Smooth muscle cell (in vitro differentiated cells): ENCODE measurements at regions not wholly inside any gene's neighbourhood (a gene's known extent, or its start where the extent isn't known, plus 50 kb on each side); places are given as distances from the start of the nearest gene placed in this dataset.
A peak's percentile ranks its signal among the peaks of the same experiment; 100 is the strongest.
"Not testable (repeated sequence)": the region's sequence is repeated elsewhere in the genome, so short reads cannot be mapped to it uniquely, and the experiment has no call there.

ENCODE experiments used
- DNase-seq: peaks from one replicate; lab custom pipeline; 2025; ENCODE audit not compliant: unreplicated experiment; lab: John Stamatoyannopoulos, UW
- H2AFZ ChIP-seq: fragments of 200-600 bp; sonication (generic); 2 replicates; pipeline ENCODE4 v1.6.0; 2016; ENCODE audit warnings: antibody characterized with exemption, low read depth, mild to moderate bottlenecking
- H3F3A ChIP-seq: fragments of 200-600 bp; sonication (generic); 2 replicates; pipeline ENCODE4 v1.6.0; 2017; ENCODE audit warnings: antibody characterized with exemption, low read depth
- H3K27ac ChIP-seq: fragments of 200-600 bp; sonication (generic); 2 replicates; pipeline ENCODE4 v1.5.1; 2016; ENCODE audit warnings: low read depth, mild to moderate bottlenecking
- H3K27me3 ChIP-seq: fragments of 200-600 bp; sonication (generic); 2 replicates; pipeline ENCODE4 v1.6.1; 2016; ENCODE audit warnings: low read depth, mild to moderate bottlenecking
- H3K36me3 ChIP-seq: fragments of 200-600 bp; sonication (generic); 2 replicates; pipeline ENCODE4 v1.5.1; 2016; ENCODE audit warnings: low read depth
- H3K4me1 ChIP-seq: fragments of 200-600 bp; sonication (generic); 2 replicates; pipeline ENCODE4 v1.5.1; 2016; ENCODE audit warnings: low read depth
- H3K4me2 ChIP-seq: fragments of 200-600 bp; sonication (generic); 2 replicates; pipeline ENCODE4 v1.6.0; 2016; ENCODE audit warnings: mild to moderate bottlenecking
- H3K4me3 ChIP-seq: fragments of 200-600 bp; sonication (generic); 2 replicates; pipeline ENCODE4 v1.5.1; 2016; ENCODE audit warnings: mild to moderate bottlenecking
- H3K79me2 ChIP-seq: fragments of 200-600 bp; sonication (generic); 2 replicates; pipeline ENCODE4 v1.6.0; 2016; ENCODE audit warnings: low read depth, mild to moderate bottlenecking
- H3K9ac ChIP-seq: fragments of 200-600 bp; sonication (generic); 2 replicates; pipeline ENCODE4 v1.6.0; 2016; ENCODE audit warnings: low read depth
- H3K9me3 ChIP-seq: fragments of 200-600 bp; sonication (generic); replicated peaks from 2 replicates; pipeline ENCODE4 v1.5.1; 2016; ENCODE audit warnings: low read depth
- H4K20me1 ChIP-seq: fragments of 200-600 bp; sonication (generic); 2 replicates; pipeline ENCODE4 v1.6.0; 2016; ENCODE audit warnings: low read depth
- WGBS: methylation state at CpG from one replicate; pipeline ENCODE4 v1.1.7; 2016; ENCODE audit warnings: low lambda C conversion rate; 5-methylcytosine and 5-hydroxymethylcytosine counted together
- TF ChIP-seq, protein P1 (sequence below): fragments of 200-600 bp; sonication (generic); IDR thresholded peaks from 2 replicates; pipeline ENCODE4 v1.5.1; 2017; ENCODE audit warnings: borderline replicate concordance, mild to moderate bottlenecking, antibody characterized with exemption; ENCODE audit not compliant: insufficient read depth, poor library complexity, severe bottlenecking

DNA sequence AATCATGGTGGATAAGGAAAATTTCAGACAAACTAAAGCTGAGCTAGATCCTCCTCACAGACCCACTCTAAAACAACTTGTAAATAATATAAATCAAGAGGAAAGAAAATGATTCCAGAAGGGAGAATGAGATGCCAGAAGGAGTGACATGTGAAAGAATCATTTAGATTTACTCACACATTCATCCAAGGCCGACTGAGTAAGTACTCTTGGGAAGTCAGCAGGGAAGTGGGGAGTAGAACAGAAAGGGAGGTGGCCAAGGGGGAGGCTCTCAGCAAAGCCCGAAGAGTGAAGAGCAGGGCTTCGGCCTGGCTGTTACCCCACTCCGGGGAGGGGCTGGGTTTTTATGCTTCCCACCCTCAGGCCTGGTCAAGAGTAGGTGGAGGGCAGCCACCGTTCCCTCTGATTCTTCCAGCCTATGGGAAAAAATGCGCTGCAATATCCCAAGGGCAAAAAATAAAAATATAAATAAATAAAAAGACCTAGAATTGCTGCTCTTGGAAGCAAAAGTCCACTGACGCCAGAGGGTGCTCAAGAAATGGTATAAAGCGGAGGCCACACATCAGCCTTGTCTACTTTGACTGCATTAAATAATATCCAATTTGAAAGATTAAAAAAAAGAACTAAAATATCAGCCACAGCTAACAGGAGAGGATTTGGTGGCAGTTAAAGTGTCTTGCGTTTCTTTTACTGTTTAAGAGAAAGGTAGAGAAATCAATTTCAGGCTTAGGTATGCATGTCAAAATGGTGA lies 110.2 kb upstream of the COL5A1 start:
- WGBS, result 68% methylated on average over 9 of the region's 9 CpGs
- H3K9ac ChIP-seq, result no peak overlapping the region
- H3K4me1 ChIP-seq, result peaks cover 8% of the 10 kb centered on the region
- H4K20me1 ChIP-seq, result no peaks in the 10 kb centered on the region
- peak overlapping the region; percentile 60 for H3K27ac ChIP-seq
- peak overlapping the region; percentile 13 for H3K4me2 ChIP-seq
- no peak overlapping the region for H3K4me3 ChIP-seq
- no peaks in the 10 kb centered on the region for H3K9me3 ChIP-seq
- no peaks in the 10 kb centered on the region for H3K27me3 ChIP-seq
- no peaks in the 10 kb centered on the region for H3K79me2 ChIP-seq
- H2AFZ ChIP-seq, result no peak overlapping the region
- DNase-seq, result no peak
- TF ChIP-seq, protein P1, sequence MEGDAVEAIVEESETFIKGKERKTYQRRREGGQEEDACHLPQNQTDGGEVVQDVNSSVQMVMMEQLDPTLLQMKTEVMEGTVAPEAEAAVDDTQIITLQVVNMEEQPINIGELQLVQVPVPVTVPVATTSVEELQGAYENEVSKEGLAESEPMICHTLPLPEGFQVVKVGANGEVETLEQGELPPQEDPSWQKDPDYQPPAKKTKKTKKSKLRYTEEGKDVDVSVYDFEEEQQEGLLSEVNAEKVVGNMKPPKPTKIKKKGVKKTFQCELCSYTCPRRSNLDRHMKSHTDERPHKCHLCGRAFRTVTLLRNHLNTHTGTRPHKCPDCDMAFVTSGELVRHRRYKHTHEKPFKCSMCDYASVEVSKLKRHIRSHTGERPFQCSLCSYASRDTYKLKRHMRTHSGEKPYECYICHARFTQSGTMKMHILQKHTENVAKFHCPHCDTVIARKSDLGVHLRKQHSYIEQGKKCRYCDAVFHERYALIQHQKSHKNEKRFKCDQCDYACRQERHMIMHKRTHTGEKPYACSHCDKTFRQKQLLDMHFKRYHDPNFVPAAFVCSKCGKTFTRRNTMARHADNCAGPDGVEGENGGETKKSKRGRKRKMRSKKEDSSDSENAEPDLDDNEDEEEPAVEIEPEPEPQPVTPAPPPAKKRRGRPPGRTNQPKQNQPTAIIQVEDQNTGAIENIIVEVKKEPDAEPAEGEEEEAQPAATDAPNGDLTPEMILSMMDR, result no peak
- no peaks in the 10 kb centered on the region for H3K36me3 ChIP-seq
- peaks cover 13% of the 10 kb centered on the region for H3F3A ChIP-seq

DNA sequence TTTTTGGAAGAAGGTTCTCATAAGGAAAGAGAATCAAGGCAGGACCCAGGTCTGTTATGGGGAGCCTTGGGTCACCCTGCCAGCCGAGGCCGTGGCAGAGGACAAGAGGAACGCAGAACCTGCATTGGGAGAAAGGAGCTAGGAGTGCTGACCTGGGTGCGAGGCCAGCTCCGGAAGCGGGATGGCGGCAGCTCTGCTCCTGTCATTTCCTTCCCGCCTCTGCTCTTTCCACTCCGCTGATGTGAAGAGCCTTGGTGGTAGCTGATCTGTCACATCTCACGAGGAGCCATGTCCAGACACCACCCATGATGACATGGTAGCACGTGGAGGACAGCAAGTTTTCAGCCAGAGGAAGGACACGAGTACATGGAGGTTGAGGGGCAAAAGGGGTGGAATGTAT lies 109.5 kb upstream of the COL5A1 start:
- Histone ChIP-seq H4K20me1 (no peaks in the 10 kb centered on the region), H3F3A (peaks cover 14% of the 10 kb centered on the region), H3K79me2 (no peaks in the 10 kb centered on the region), H3K4me1 (peaks cover 13% of the 10 kb centered on the region), H3K27ac (peak overlapping the region; percentile 60), H3K27me3 (no peaks in the 10 kb centered on the region), H2AFZ (no peak overlapping the region), H3K9me3 (no peaks in the 10 kb centered on the region), H3K4me2 (no peak overlapping the region), H3K4me3 (no peak overlapping the region), H3K9ac (no peak overlapping the region), H3K36me3 (no peaks in the 10 kb centered on the region)
- 87% methylated on average over 12 of the region's 12 CpGs for WGBS
- no peak for DNase-seq
- TF ChIP-seq, protein P1, result no peak

DNA sequence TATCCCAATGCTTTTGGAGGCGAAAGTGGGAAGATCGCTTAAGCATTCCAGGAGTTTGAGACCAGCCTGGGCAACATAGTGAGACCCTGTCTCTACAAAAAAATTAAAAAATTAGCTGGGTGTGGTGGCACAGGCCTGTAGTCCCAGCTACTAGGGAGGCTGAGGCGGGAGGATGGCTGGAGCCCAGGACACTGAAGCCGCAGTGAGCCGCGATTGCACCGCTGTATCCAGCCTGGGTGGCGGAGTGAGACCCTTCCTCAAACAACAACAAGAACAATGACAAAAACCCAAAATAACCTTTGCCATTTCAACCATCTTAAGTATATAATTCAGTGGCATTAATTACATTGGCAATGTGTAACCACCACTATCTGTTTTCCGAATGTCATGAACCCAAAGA lies 108.9 kb upstream of the COL5A1 start:
- H3K27me3 ChIP-seq, H4K20me1 ChIP-seq, H3K4me2 ChIP-seq, DNase-seq, H3K9ac ChIP-seq, H3K36me3 ChIP-seq, H3K79me2 ChIP-seq, H2AFZ ChIP-seq, H3K9me3 ChIP-seq, H3K27ac ChIP-seq, H3K4me3 ChIP-seq: not testable (repeated sequence)
- Histone ChIP-seq H3K4me1 (peaks cover 13% of the 10 kb centered on the region), H3F3A (peaks cover 14% of the 10 kb centered on the region)
- 97% methylated on average over 9 of the region's 9 CpGs for WGBS

DNA sequence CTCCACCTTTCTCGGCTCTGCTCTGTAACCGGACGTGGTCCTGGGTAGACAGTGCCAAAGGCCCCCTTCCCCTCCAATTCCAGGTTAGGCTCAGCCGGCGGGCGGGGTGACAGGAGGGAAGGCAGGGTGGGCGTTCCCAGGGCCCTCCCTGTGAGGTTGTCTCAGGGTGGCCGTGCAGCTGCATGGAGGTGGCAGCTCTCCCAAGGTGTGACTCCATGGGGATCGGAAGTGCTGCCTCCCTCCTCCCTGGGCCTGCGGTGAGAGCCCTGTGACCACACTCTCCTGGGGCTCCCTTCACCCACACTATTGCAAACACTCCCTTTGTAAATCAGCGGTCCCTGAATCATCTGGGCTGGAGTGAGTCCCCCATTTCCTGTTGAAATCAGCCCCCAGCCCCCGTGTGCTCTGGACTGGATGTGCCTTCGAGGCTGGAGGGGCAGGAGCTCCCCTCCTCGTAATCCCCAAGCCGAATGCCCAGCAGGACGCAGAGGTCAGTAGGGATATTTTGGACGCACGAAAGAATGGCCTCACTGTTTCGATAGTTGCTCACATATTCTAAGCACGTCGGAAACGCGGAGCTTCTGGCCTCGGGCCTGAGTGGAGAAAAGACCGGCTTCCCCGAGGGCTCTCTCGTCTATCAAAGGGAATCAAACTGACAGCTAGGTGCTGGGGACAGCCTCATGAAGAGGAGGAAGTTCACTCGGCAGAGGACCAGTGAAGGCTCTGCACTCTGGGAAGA lies 107.6 kb upstream of the COL5A1 start:
- Histone ChIP-seq H3K36me3 (no peaks in the 10 kb centered on the region), H3K79me2 (no peaks in the 10 kb centered on the region), H3F3A (peaks cover 14% of the 10 kb centered on the region), H3K4me3 (no peak overlapping the region), H3K9me3 (no peaks in the 10 kb centered on the region), H3K4me2 (no peak overlapping the region), H3K27me3 (no peaks in the 10 kb centered on the region), H4K20me1 (no peaks in the 10 kb centered on the region), H3K4me1 (peaks cover 13% of the 10 kb centered on the region), H3K9ac (peak overlapping the region; percentile 36), H3K27ac (peak overlapping the region; percentile 99), H2AFZ (no peak overlapping the region)
- TF ChIP-seq, protein P1, result no peak
- 78% methylated on average over 28 of the region's 28 CpGs for WGBS
- no peak for DNase-seq
